GM19463 (cell line): ENCODE measurements at regions not wholly inside any gene's neighbourhood (a gene's known extent, or its start where the extent isn't known, plus 50 kb on each side); places are given as distances from the start of the nearest gene placed in this dataset.

ENCODE experiments used
- ATAC-seq: cut with Tn5 transposase; IDR thresholded peaks from one replicate; pipeline ENCODE4 v1.9.1; 2021; ENCODE audit warnings: mild to moderate bottlenecking, moderate library complexity; ENCODE audit not compliant: unreplicated experiment

- ATAC-seq, result no peak
These were observed 114.9 kb downstream of the GLI2 start for GRCh38 chr2:120850551-120850950.

- no peak for ATAC-seq
These were observed 115.6 kb downstream of the GLI2 start for GRCh38 chr2:120851116-120851773.

- no peak for ATAC-seq
These were observed 116.6 kb downstream of the GLI2 start for GRCh38 chr2:120852200-120852815.

GRCh38 chr2:120853306-120854013 lies 117.8 kb downstream of the GLI2 start:
- no peak for ATAC-seq

- no peak for ATAC-seq
These were observed 118.4 kb downstream of the GLI2 start for GRCh38 chr2:120854014-120854620.

GRCh38 chr2:120854766-120855530 lies 119.3 kb downstream of the GLI2 start:
- ATAC-seq, result no peak

GRCh38 chr2:120855855-120856405 lies 120.3 kb downstream of the GLI2 start:
- no peak for ATAC-seq

- ATAC-seq, result no peak
These were observed 120.8 kb downstream of the GLI2 start for GRCh38 chr2:120856421-120856862.

- no peak for ATAC-seq
These were observed 121.8 kb downstream of the GLI2 start for GRCh38 chr2:120857422-120857821.

- ATAC-seq, result no peak
These were observed 122.3 kb downstream of the GLI2 start for GRCh38 chr2:120857931-120858330.

- ATAC-seq, result no peak
These were observed 122.9 kb downstream of the GLI2 start for GRCh38 chr2:120858361-120859106.

- ATAC-seq, result no peak
These were observed 123.5 kb downstream of the GLI2 start for GRCh38 chr2:120859128-120859527.

- ATAC-seq, result no peak
These were observed 124.3 kb downstream of the GLI2 start for GRCh38 chr2:120859814-120860578.

- no peak for ATAC-seq
These were observed 124.9 kb downstream of the GLI2 start for GRCh38 chr2:120860579-120860922.

GRCh38 chr2:120861191-120861575 lies 125.5 kb downstream of the GLI2 start:
- ATAC-seq, result no peak

- no peak for ATAC-seq
These were observed 126.0 kb downstream of the GLI2 start for GRCh38 chr2:120861576-120862191.

GRCh38 chr2:120862201-120863060 lies 126.8 kb downstream of the GLI2 start:
- no peak for ATAC-seq

GRCh38 chr2:120863146-120863545 lies 127.5 kb downstream of the GLI2 start:
- ATAC-seq, result no peak
